SH-SY5Y (cell line): ENCODE measurements at regions not wholly inside any gene's neighbourhood (a gene's known extent, or its start where the extent isn't known, plus 50 kb on each side); places are given as distances from the start of the nearest gene placed in this dataset.

Experiments used
- GATA2 ChIP-seq: IDR thresholded peaks from 2 replicates; pipeline ENCODE4 v1.6.1; 2011; ENCODE audit warnings: mild to moderate bottlenecking, low read depth, low read length
- GATA3 ChIP-seq: IDR thresholded peaks from 2 replicates; pipeline ENCODE4 v1.6.1; 2011; ENCODE audit warnings: low read depth, mild to moderate bottlenecking, low read length, moderate library complexity

GRCh38 chr4:182994171-182994570 is 77.0 kb upstream of the DCTD start:
- TF ChIP-seq GATA3 (no peak), GATA2 (no peak)

GRCh38 chr4:182978152-182978827 is 61.1 kb upstream of the DCTD start:
- TF ChIP-seq GATA2 (no peak), GATA3 (no peak)

DNA sequence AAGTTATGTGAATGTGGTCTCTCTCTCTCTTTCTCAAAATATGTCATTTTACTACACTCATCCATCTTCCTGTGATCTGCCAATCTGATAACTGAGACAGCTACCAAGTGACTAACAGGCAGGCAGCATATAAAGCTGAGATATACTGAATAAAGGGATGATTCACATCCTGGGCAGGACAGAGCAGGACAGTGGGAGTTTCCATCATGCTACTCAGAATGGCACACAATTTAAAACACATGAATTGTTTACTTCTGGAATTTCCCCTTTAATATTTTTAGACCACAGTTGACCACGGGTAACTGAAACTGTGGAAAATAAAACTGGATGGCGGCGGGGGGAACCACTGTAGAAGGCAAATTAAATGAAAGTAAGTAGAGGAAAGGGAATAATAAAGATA is 58.6 kb upstream of the DCTD start:
- no peak; the same call in 1 of the 2 replicates for TF ChIP-seq GATA3
- 0 out of 2 replicates have a peak, but pooled peaks have one; percentile 34 for TF ChIP-seq GATA2

GRCh38 chr4:182973941-182974340 is 56.8 kb upstream of the DCTD start:
- no peak for TF ChIP-seq GATA2
- TF ChIP-seq GATA3, result no peak

DNA sequence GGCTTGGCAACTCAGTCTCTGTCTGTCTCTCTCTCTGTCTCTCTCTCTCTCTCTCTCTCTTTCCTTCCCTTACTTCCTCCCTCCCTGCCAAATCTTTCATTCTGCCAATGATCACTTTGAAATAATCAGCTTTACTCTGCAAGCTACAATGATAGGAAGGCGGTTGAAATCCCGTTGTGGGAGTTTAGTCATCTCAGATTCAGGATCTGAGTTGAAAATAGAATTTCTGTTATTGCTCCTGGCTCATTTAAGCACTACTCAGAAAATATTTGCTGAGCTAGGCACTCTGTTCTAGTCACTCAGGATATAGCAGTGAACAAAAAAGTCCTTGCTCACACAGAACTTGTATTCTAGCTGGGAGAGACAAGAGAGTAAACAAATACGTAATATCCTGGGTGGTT is 56.3 kb upstream of the DCTD start:
- TF ChIP-seq GATA2 (no peak), GATA3 (no peak)

GRCh38 chr4:182971702-182972101 is 54.5 kb upstream of the DCTD start:
- TF ChIP-seq GATA2, result no peak
- TF ChIP-seq GATA3, result no peak

DNA sequence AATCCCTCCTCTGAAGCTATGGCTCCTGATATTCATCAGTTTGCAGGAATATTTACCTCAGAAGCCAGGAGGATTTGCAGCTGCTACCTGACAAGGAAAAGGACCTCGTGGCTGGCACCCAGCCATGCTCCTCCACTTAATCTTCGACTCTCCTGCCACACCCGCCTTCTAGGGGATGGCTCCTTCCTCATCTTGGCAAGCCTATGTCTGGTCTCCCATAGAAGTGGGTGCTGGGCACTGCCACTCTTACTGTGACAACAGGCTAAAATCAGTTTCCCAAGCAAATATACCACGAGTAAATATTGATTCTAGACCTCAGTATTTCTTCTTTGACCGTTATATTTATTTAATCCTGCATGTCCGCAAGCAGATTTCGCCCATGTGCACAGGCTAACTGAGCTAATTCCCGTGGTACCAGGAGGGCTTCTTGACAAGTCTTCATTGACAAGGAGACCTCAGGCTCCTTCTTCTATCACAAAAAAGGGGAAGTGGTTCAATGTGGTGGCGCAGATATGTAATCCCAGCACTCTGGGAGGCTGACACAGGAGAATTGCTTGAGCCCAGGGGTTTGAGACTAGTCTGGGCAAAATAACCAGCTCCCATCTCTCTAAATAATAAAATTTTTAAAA is 52.6 kb upstream of the DCTD start:
- TF ChIP-seq GATA2 (no peak), GATA3 (no peak)

DNA sequence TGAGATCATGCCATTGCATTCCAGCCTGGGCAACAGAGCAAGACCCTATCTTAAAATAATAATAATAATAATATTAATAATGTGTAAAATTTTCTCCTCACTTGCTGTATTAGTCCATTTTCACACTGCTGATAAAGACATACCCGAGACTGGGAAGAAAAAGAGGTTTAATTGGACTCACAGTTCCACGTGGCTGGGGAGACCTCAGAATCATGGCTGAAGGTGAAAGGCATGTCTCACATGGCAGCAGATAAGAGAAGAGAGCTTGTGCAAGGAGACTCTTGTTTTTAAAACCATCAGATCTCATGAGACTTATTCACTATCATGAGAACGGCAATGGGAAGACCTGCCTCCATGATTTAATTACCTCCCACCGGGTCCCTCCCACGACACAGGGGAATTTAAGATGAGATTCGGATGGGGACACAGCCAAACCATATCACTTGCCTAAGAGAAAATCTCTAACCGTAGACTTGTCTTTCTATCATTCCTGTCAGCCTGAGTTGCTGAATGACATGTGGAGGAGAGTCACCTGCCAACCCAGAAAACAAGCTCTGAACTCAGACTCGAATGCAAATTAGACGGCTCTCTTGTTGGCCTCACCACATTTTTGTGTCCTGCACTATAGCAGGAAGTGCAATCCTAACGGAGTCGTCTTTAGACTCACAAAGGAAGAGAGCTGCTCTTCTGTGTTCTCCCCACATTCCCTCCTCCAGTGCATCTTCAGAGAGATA is 51.9 kb upstream of the DCTD start:
- TF ChIP-seq GATA2, result no peak
- TF ChIP-seq GATA3, result no peak

- TF ChIP-seq GATA2 (no peak), GATA3 (no peak)
Observed at GRCh38 chr4:182967403-182967802, 50.2 kb upstream of the DCTD start.
